SKM-1 treated with dmso at 0.1 percent for 144 hours (cell line): ENCODE measurements at regions not wholly inside any gene's neighbourhood (a gene's known extent, or its start where the extent isn't known, plus 50 kb on each side); places are given as distances from the start of the nearest gene placed in this dataset.
"Not testable (repeated sequence)": the region's sequence is repeated elsewhere in the genome, so short reads cannot be mapped to it uniquely, and the experiment has no call there.

Experiments
- DNase-seq: peaks from one replicate; lab custom pipeline; 2025; ENCODE audit not compliant: unreplicated experiment; lab: John Stamatoyannopoulos, UW

GRCh38 chr4:124075276-124075675, 637.3 kb downstream of the ANKRD50 start:
- not testable (repeated sequence) for DNase-seq

- DNase-seq: no peak
Observed at GRCh38 chr4:124079174-124079780, 633.3 kb downstream of the ANKRD50 start.

- DNase-seq: no peak
Observed at GRCh38 chr4:124083711-124084110, 628.8 kb downstream of the ANKRD50 start.

- no peak for DNase-seq
Observed at GRCh38 chr4:124085561-124086180, 626.9 kb downstream of the ANKRD50 start.

GRCh38 chr4:124090021-124090420, 622.5 kb downstream of the ANKRD50 start:
- DNase-seq: no peak

- DNase-seq: no peak
Observed at GRCh38 chr4:124092101-124092500, 620.4 kb downstream of the ANKRD50 start.

GRCh38 chr4:124092541-124092984, 620.0 kb downstream of the ANKRD50 start:
- DNase-seq: no peak

GRCh38 chr4:124095621-124096020, 616.9 kb downstream of the ANKRD50 start:
- DNase-seq: no peak

GRCh38 chr4:124096290-124096689, 616.2 kb downstream of the ANKRD50 start:
- DNase-seq: no peak

- DNase-seq: no peak
Observed at GRCh38 chr4:124097447-124097846, 615.1 kb downstream of the ANKRD50 start.

- no peak for DNase-seq
Observed at GRCh38 chr4:124104101-124104500, 608.4 kb downstream of the ANKRD50 start.

- DNase-seq: no peak
Observed at GRCh38 chr4:124104628-124105027, 607.9 kb downstream of the ANKRD50 start.

- DNase-seq: no peak
Observed at GRCh38 chr4:124105212-124105611, 607.3 kb downstream of the ANKRD50 start.

GRCh38 chr4:124111411-124111810, 601.1 kb downstream of the ANKRD50 start:
- no peak for DNase-seq

- DNase-seq: peak; percentile 42
Observed at GRCh38 chr4:124111922-124112321, 600.6 kb downstream of the ANKRD50 start.

GRCh38 chr4:124118061-124118460, 594.5 kb downstream of the ANKRD50 start:
- no peak for DNase-seq

GRCh38 chr4:124121461-124121971, 591.0 kb downstream of the ANKRD50 start:
- no peak for DNase-seq

- DNase-seq: no peak
Observed at GRCh38 chr4:124123181-124123580, 589.4 kb downstream of the ANKRD50 start.

- DNase-seq: no peak
Observed at GRCh38 chr4:124123721-124124120, 588.8 kb downstream of the ANKRD50 start.

- DNase-seq: not testable (repeated sequence)
Observed at GRCh38 chr4:124131324-124131723, 581.2 kb downstream of the ANKRD50 start.

GRCh38 chr4:124132161-124132560, 580.4 kb downstream of the ANKRD50 start:
- DNase-seq: no peak

- no peak for DNase-seq
Observed at GRCh38 chr4:124133753-124134152, 578.8 kb downstream of the ANKRD50 start.

GRCh38 chr4:124135409-124135813, 577.1 kb downstream of the ANKRD50 start:
- no peak for DNase-seq
